GM06990 (cell line): ENCODE measurements at regions not wholly inside any gene's neighbourhood (a gene's known extent, or its start where the extent isn't known, plus 50 kb on each side); places are given as distances from the start of the nearest gene placed in this dataset.

Source experiments
- DNase-seq: peaks from one replicate; pipeline ENCODE4 v3.0.0-alpha.2; 2011; ENCODE audit not compliant: insufficient read length; ENCODE audit errors: extremely low read depth
- H3K27me3 ChIP-seq: replicated peaks from 2 replicates; pipeline ENCODE4 v1.6.0; 2011; ENCODE audit warnings: low read length; ENCODE audit not compliant: control insufficient read depth, insufficient read depth
- H3K36me3 ChIP-seq: 2 replicates; pipeline ENCODE4 v1.5.1; 2011; ENCODE audit warnings: low read length; ENCODE audit not compliant: control insufficient read depth, insufficient read depth
- H3K4me3 ChIP-seq: replicated peaks from 2 replicates; pipeline ENCODE4 v1.5.1; 2011; ENCODE audit warnings: low read depth, mild to moderate bottlenecking, control low read depth, low read length
- CTCF ChIP-seq: IDR thresholded peaks from 2 replicates; pipeline ENCODE4 v1.5.1; 2011; ENCODE audit warnings: low read length, control low read depth, mild to moderate bottlenecking, inconsistent platforms; ENCODE audit not compliant: insufficient read depth, poor library complexity, severe bottlenecking

- H3K4me3 ChIP-seq: no peak overlapping the region
- no peak for TF ChIP-seq CTCF
- no peak for DNase-seq
- no peaks in the 10 kb centered on the region for H3K27me3 ChIP-seq
- H3K36me3 ChIP-seq: no peaks in the 10 kb centered on the region
Measured at GRCh38 chr10:3226960-3227744, 54.6 kb upstream of the PITRM1 start.

- no peaks in the 10 kb centered on the region for H3K36me3 ChIP-seq
- DNase-seq: no peak
- H3K27me3 ChIP-seq: no peaks in the 10 kb centered on the region
- TF ChIP-seq CTCF: no peak
- no peak overlapping the region for H3K4me3 ChIP-seq
Measured at GRCh38 chr10:3225561-3225960, 53.0 kb upstream of the PITRM1 start.

- DNase-seq: no peak
Measured at GRCh38 chr10:3224241-3224640, 51.7 kb upstream of the PITRM1 start.

GRCh38 chr10:3222626-3223025, 50.0 kb upstream of the PITRM1 start:
- Histone ChIP-seq H3K36me3 (no peaks in the 10 kb centered on the region), H3K27me3 (no peaks in the 10 kb centered on the region), H3K4me3 (no peak overlapping the region)
- no peak for DNase-seq
- TF ChIP-seq CTCF: no peak

More at GRCh38 chr10:3224241-3224640, 51.7 kb upstream of the PITRM1 start:
- no peaks in the 10 kb centered on the region for H3K36me3 ChIP-seq
- TF ChIP-seq CTCF: no peak
- H3K27me3 ChIP-seq: no peaks in the 10 kb centered on the region
- no peak overlapping the region for H3K4me3 ChIP-seq
